H1 (cell line): ENCODE measurements at regions not wholly inside any gene's neighbourhood (a gene's known extent, or its start where the extent isn't known, plus 50 kb on each side); places are given as distances from the start of the nearest gene placed in this dataset.
A peak's percentile ranks its signal among the peaks of the same experiment; 100 is the strongest.

Experiments used
- CTCF ChIA-PET: fragments of 300-600 bp; sonication (Branson Sonifier 250); formaldehyde crosslinking; loops from one replicate; lab custom pipeline; 2021; ENCODE audit not compliant: partially characterized antibody; lab: Charles Lee
- POLR2A ChIA-PET: fragments of 300-600 bp; sonication (Branson Sonifier 250); formaldehyde crosslinking; loops from one replicate; lab custom pipeline; 2021; ENCODE audit warnings: inconsistent platforms; ENCODE audit not compliant: partially characterized antibody; lab: Charles Lee
- DNase-seq, 2 experiments: peaks; one replicate each; pipeline versions ENCODE4 v3.0.0 to v3.0.0-alpha.2; 2010 to 2022; ENCODE audit warnings: low spot score in 2 of 2, low read depth in 1 of 2, mixed read lengths in 1 of 2
- FAIRE-seq: peaks from 2 replicates; lab custom pipeline; 2011; peaks lifted over from hg19 to GRCh38; lab: Jason Lieb, UNC
- H2AFZ ChIP-seq: 2 replicates; pipeline ENCODE4 v1.8.1; 2012; ENCODE audit warnings: low read length, inconsistent platforms
- H2AK5ac ChIP-seq: 2 replicates; pipeline ENCODE4 v1.6.1; 2013; ENCODE audit warnings: low read depth, low read length
- H2BK120ac ChIP-seq: replicated peaks from 2 replicates; pipeline ENCODE3; 2013; ENCODE audit warnings: low read depth, low read length, inconsistent platforms
- H2BK12ac ChIP-seq: 2 replicates; pipeline ENCODE4 v1.6.1; 2013; ENCODE audit warnings: low read depth, low read length
- H2BK15ac ChIP-seq: 2 replicates; pipeline ENCODE4 v1.6.1; 2013; ENCODE audit warnings: low read length
- H2BK20ac ChIP-seq: 2 replicates; pipeline ENCODE4 v1.6.1; 2013; ENCODE audit warnings: low read length
- H2BK5ac ChIP-seq: 2 replicates; pipeline ENCODE4 v1.6.1; 2013; ENCODE audit warnings: low read depth, low read length
- H3K14ac ChIP-seq: 2 replicates; pipeline ENCODE4 v1.6.1; 2013; ENCODE audit warnings: inconsistent platforms; ENCODE audit not compliant: insufficient read length
- H3K18ac ChIP-seq: 2 replicates; pipeline ENCODE4 v1.6.1; 2013; ENCODE audit warnings: low read length; ENCODE audit errors: extremely low read depth
- H3K23ac ChIP-seq: 2 replicates; pipeline ENCODE4 v1.6.1; 2013; ENCODE audit warnings: inconsistent platforms; ENCODE audit not compliant: insufficient read length
- H3K23me2 ChIP-seq: 2 replicates; pipeline ENCODE4 v1.6.1; 2013; ENCODE audit warnings: low read depth, low read length
- H3K27ac ChIP-seq: 2 replicates; pipeline ENCODE4 v1.6.1; 2011; ENCODE audit warnings: low read depth, low read length, inconsistent platforms
- H3K27me3 ChIP-seq, 4 experiments: replicated peaks in 1 of 4; 1 replicate in 1 of 4; 2 replicates in 3 of 4; pipeline versions ENCODE4 v1.6.1 to v1.8.1; 2011 to 2013; ENCODE audit warnings: low read length in 3 of 4, mild to moderate bottlenecking in 3 of 4, inconsistent platforms in 2 of 4, mixed read lengths in 2 of 4, moderate library complexity in 1 of 4; ENCODE audit not compliant: control insufficient read depth in 3 of 4, insufficient read depth in 3 of 4; ENCODE audit errors: extremely low read depth in 1 of 4
- H3K36me3 ChIP-seq, 4 experiments: 2 replicates each; pipeline versions ENCODE4 v1.6.1 to v1.8.1; 2011 to 2013; ENCODE audit warnings: mild to moderate bottlenecking in 4 of 4, low read length in 3 of 4, moderate library complexity in 2 of 4, control low read depth in 1 of 4, inconsistent platforms in 1 of 4; ENCODE audit not compliant: insufficient read depth in 4 of 4, control insufficient read depth in 2 of 4
- H3K4ac ChIP-seq: replicated peaks from 2 replicates; pipeline ENCODE3; 2013; ENCODE audit warnings: low read length, low read depth, mixed read lengths, inconsistent platforms; ENCODE audit not compliant: insufficient read length
- H3K4me1 ChIP-seq, 4 experiments: replicated peaks in 1 of 4; 1 replicate in 1 of 4; 2 replicates in 3 of 4; pipeline versions ENCODE4 v1.6.1 to v1.8.1; 2011 to 2013; ENCODE audit warnings: low read length in 3 of 4, inconsistent platforms in 2 of 4, mixed read lengths in 1 of 4; ENCODE audit not compliant: insufficient read depth in 4 of 4, control insufficient read depth in 3 of 4
- H3K4me2 ChIP-seq, 2 experiments: 2 replicates each; pipeline versions ENCODE4 v1.6.1 to v1.8.1; 2011 to 2013; ENCODE audit warnings: low read depth in 2 of 2, low read length in 2 of 2, control low read depth in 1 of 2, inconsistent platforms in 1 of 2, mild to moderate bottlenecking in 1 of 2; ENCODE audit not compliant: insufficient read depth in 1 of 2
- H3K4me3 ChIP-seq, 4 experiments: fragments of 200-600, 300-600 bp in 1 of 4; sonication (generic), shearing (Covaris generic), sonication (Bioruptor Twin) in 1 of 4; 2 replicates each; pipeline versions ENCODE4 v1.5.1 to v1.8.1; 2011 to 2016; ENCODE audit warnings: low read length in 4 of 4, low read depth in 3 of 4, control low read depth in 2 of 4, inconsistent platforms in 2 of 4, mild to moderate bottlenecking in 2 of 4, mixed read lengths in 1 of 4, moderate library complexity in 1 of 4; ENCODE audit not compliant: insufficient read depth in 2 of 4; ENCODE audit errors: extremely low read depth in 1 of 4
- H3K56ac ChIP-seq: replicated peaks from 2 replicates; pipeline ENCODE3; 2013; ENCODE audit warnings: low read depth, mild to moderate bottlenecking, mixed read lengths, low read length, inconsistent platforms; ENCODE audit not compliant: insufficient read length
- H3K79me1 ChIP-seq: 2 replicates; pipeline ENCODE4 v1.6.1; 2013; ENCODE audit warnings: low read depth, low read length, control low read depth
- H3K79me2 ChIP-seq, 2 experiments: 2 replicates each; pipeline versions ENCODE4 v1.6.1 to v1.8.1; 2012 to 2013; ENCODE audit warnings: low read length in 2 of 2, mild to moderate bottlenecking in 2 of 2, inconsistent platforms in 1 of 2; ENCODE audit not compliant: insufficient read depth in 2 of 2, control insufficient read depth in 1 of 2
- H3K9ac ChIP-seq, 4 experiments: replicated peaks in 1 of 4; 1 replicate in 1 of 4; 2 replicates in 3 of 4; pipeline versions ENCODE4 v1.6.1 to v1.8.1; 2011 to 2013; ENCODE audit warnings: low read depth in 3 of 4, low read length in 3 of 4, control low read depth in 2 of 4, mild to moderate bottlenecking in 2 of 4, moderate library complexity in 2 of 4, inconsistent platforms in 1 of 4; ENCODE audit errors: extremely low read depth in 1 of 4
- H3K9me3 ChIP-seq, 2 experiments: 2 replicates each; pipeline versions ENCODE4 v1.6.1 to v1.8.1; 2012 to 2013; ENCODE audit warnings: mild to moderate bottlenecking in 2 of 2, moderate library complexity in 2 of 2, control low read depth in 1 of 2, inconsistent platforms in 1 of 2, low read depth in 1 of 2, low read length in 1 of 2, mixed read lengths in 1 of 2; ENCODE audit not compliant: insufficient read depth in 2 of 2
- H4K20me1 ChIP-seq, 2 experiments: replicated peaks in 1 of 2; 2 replicates each; pipeline versions ENCODE3 to v1.8.1; 2011 to 2013; ENCODE audit warnings: inconsistent platforms in 2 of 2, low read length in 2 of 2, mild to moderate bottlenecking in 1 of 2; ENCODE audit not compliant: insufficient read depth in 2 of 2, control insufficient read depth in 1 of 2
- H4K5ac ChIP-seq: 2 replicates; pipeline ENCODE4 v1.6.1; 2013; ENCODE audit warnings: low read length, low read depth, mixed read lengths, inconsistent platforms; ENCODE audit not compliant: insufficient read length
- H4K8ac ChIP-seq: 2 replicates; pipeline ENCODE4 v1.8.0; 2013; ENCODE audit warnings: mild to moderate bottlenecking, moderate library complexity, low read length, inconsistent platforms; ENCODE audit not compliant: insufficient read depth; ENCODE audit errors: extremely low read depth
- H4K91ac ChIP-seq: replicated peaks from 2 replicates; pipeline ENCODE3; 2013; ENCODE audit warnings: low read length, mixed read lengths, inconsistent platforms; ENCODE audit not compliant: insufficient read length
- ASH2L ChIP-seq: fragments of 200-600, 300-600 bp; sonication (generic); IDR thresholded peaks from one replicate; pipeline ENCODE4 v1.7.1; 2017; ENCODE audit warnings: low read length
- WGBS, 2 experiments: shearing (Covaris generic) in 1 of 2; methylation state at CpG; one replicate each; pipeline versions ENCODE4 v1.1.6 to v1.1.7; 2013 to 2015; ENCODE audit warnings: low lambda C conversion rate in 2 of 2, mixed read lengths in 2 of 2, inconsistent platforms in 1 of 2, low coverage in 1 of 2, missing lambda C conversion rate in 1 of 2; ENCODE audit not compliant: insufficient replicate concordance in 2 of 2, insufficient coverage in 1 of 2, insufficient read length in 1 of 2; ENCODE audit errors: extremely low coverage in 1 of 2, missing lambda C conversion rate in 1 of 2; 5-methylcytosine and 5-hydroxymethylcytosine counted together
- TF ChIP-seq, protein P1 (sequence below), 3 experiments: IDR thresholded peaks; 1 replicate in 2 of 3; 2 replicates in 1 of 3; pipeline versions ENCODE4 v1.5.1 to v1.6.1; 2011; ENCODE audit warnings: low read length in 3 of 3, mild to moderate bottlenecking in 3 of 3, inconsistent platforms in 2 of 3, low read depth in 1 of 3, moderate library complexity in 1 of 3; ENCODE audit not compliant: insufficient read depth in 1 of 3; ENCODE audit errors: control extremely low read depth in 1 of 3

DNA sequence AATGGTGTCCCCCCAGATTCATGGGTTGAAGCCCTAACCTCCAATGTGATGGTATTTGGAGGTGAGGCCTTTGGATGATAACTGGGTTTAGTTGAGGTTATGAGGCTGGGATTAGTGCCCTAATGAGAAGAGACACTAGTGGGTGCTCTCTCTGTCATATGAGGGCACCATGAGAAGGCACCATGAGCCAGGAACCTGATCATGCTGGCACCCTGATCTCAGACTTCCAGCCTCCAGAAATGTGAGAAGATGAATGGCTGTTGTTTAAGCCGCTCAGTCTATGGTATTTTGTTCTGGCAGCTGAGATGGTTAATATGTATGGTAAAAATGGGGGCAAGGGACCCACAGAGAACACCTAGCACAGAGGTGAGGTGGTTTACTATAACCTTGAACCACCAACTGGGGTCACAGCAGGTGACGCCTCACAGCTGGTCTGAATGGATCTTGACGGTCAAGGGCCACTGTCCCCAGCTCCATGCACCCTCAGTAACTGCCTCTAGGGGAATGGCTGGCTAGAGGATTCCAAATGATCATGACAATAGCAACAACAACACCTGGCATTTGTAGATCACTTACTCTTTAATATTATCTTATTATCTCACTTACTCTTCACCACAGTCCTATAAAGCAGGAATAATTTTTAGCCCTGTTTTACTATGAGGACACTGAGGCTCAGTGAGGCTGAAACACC is 57.1 kb downstream of the FOXI1 start:
- no peaks in the 10 kb centered on the region for H3K79me1 ChIP-seq
- no peak overlapping the region for H3K56ac ChIP-seq
- no peak overlapping the region for H3K9ac ChIP-seq
- H4K8ac ChIP-seq, result no peak overlapping the region
- no peak overlapping the region for H3K23ac ChIP-seq
- no peaks in the 10 kb centered on the region for H3K23me2 ChIP-seq
- H2BK12ac ChIP-seq, result no peak overlapping the region
- FAIRE-seq, result no peak
- DNase-seq, result no peak
- no peak overlapping the region for H3K4ac ChIP-seq
- H3K9me3 ChIP-seq, result no peaks in the 10 kb centered on the region
- H2AK5ac ChIP-seq, result no peak overlapping the region
- H2BK20ac ChIP-seq, result no peak overlapping the region
- H3K4me2 ChIP-seq, result no peak overlapping the region
- no peaks in the 10 kb centered on the region for H3K79me2 ChIP-seq
- H3K27ac ChIP-seq, result no peak overlapping the region
- H2BK5ac ChIP-seq, result no peak overlapping the region
- ChIA-PET CTCF (interaction anchor here (0.7 to 1.0 kb wide), 4 partner anchors 10 to 183 kb away, joined by 3 to 4 read pairs (median 3); no protein-coding TSS in a partner anchor), POLR2A (interaction anchor here (1.7 kb wide), 1 partner anchor 10 kb away, joined by 3 read pairs; no protein-coding TSS in a partner anchor)
- no peaks in the 10 kb centered on the region for H4K20me1 ChIP-seq
- H3K4me1 ChIP-seq, result peaks cover 0 to 2% (median 0%) of the 10 kb centered on the region in 4 experiments; a peak in 1 of 7 replicates
- H3K36me3 ChIP-seq, result no peaks in the 10 kb centered on the region
- no peak overlapping the region for H4K5ac ChIP-seq
- H2AFZ ChIP-seq, result no peak overlapping the region
- no peaks in the 10 kb centered on the region for H3K27me3 ChIP-seq
- H3K14ac ChIP-seq, result no peak overlapping the region
- no peak overlapping the region for H2BK15ac ChIP-seq
- no peak overlapping the region for H4K91ac ChIP-seq
- TF ChIP-seq ASH2L, result no peak
- TF ChIP-seq, protein P1, sequence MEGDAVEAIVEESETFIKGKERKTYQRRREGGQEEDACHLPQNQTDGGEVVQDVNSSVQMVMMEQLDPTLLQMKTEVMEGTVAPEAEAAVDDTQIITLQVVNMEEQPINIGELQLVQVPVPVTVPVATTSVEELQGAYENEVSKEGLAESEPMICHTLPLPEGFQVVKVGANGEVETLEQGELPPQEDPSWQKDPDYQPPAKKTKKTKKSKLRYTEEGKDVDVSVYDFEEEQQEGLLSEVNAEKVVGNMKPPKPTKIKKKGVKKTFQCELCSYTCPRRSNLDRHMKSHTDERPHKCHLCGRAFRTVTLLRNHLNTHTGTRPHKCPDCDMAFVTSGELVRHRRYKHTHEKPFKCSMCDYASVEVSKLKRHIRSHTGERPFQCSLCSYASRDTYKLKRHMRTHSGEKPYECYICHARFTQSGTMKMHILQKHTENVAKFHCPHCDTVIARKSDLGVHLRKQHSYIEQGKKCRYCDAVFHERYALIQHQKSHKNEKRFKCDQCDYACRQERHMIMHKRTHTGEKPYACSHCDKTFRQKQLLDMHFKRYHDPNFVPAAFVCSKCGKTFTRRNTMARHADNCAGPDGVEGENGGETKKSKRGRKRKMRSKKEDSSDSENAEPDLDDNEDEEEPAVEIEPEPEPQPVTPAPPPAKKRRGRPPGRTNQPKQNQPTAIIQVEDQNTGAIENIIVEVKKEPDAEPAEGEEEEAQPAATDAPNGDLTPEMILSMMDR (IDR thresholded peaks at IDR 0.05; ENCODE audit: control extremely low read depth in 1 of 3, insufficient read depth in 1 of 3, low read depth in 1 of 3, low read length in 3 of 3), result peak in 2 of 3 experiments; percentile 8 to 18; a peak in 2 of 4 replicates
- H3K18ac ChIP-seq, result no peak overlapping the region
- H2BK120ac ChIP-seq, result no peak overlapping the region
- no peak overlapping the region for H3K4me3 ChIP-seq
- 92% methylated on average over 3 of the region's 3 CpGs; no CpG with 5 or more reads in 1 of the 2 experiments for WGBS, 2 experiments
